VCaP (cell line): ENCODE measurements at regions not wholly inside any gene's neighbourhood (a gene's known extent, or its start where the extent isn't known, plus 50 kb on each side); places are given as distances from the start of the nearest gene placed in this dataset.

ENCODE experiments used
- H3K27ac ChIP-seq: fragments of 450-650 bp; 2 replicates; pipeline ENCODE4 v1.5.1; 2017
- CTCF ChIP-seq: fragments of 450-650 bp; conservative IDR thresholded peaks from 2 replicates; pipeline ENCODE4 v1.5.1; 2017; ENCODE audit warnings: mild to moderate bottlenecking, moderate library complexity

GRCh38 chr10:28897617-28898464, 220.5 kb downstream of the BAMBI start:
- no peak overlapping the region for H3K27ac ChIP-seq
- TF ChIP-seq CTCF = no peak

- no peak for TF ChIP-seq CTCF
- H3K27ac ChIP-seq = no peak overlapping the region
These were observed 224.9 kb downstream of the BAMBI start for GRCh38 chr10:28902215-28902614.

- no peak for TF ChIP-seq CTCF
- no peak overlapping the region for H3K27ac ChIP-seq
These were observed 225.7 kb downstream of the BAMBI start for GRCh38 chr10:28903063-28903462.

- H3K27ac ChIP-seq = no peak overlapping the region
- TF ChIP-seq CTCF = no peak
These were observed 226.4 kb downstream of the BAMBI start for GRCh38 chr10:28903736-28904135.

- no peak for TF ChIP-seq CTCF
- H3K27ac ChIP-seq = no peak overlapping the region
These were observed 228.1 kb downstream of the BAMBI start for GRCh38 chr10:28905371-28905770.

GRCh38 chr10:28906011-28906411, 228.7 kb downstream of the BAMBI start:
- no peak overlapping the region for H3K27ac ChIP-seq
- no peak for TF ChIP-seq CTCF

- TF ChIP-seq CTCF = no peak
- H3K27ac ChIP-seq = no peak overlapping the region
These were observed 229.1 kb downstream of the BAMBI start for GRCh38 chr10:28906415-28906814.
